Occipital lobe (tissue), 1 donor: ENCODE measurements at regions not wholly inside any gene's neighbourhood (a gene's known extent, or its start where the extent isn't known, plus 50 kb on each side); places are given as distances from the start of the nearest gene placed in this dataset.
"Not testable (repeated sequence)": the region's sequence is repeated elsewhere in the genome, so short reads cannot be mapped to it uniquely, and the experiment has no call there.

Source experiments
- DNase-seq: peaks from one replicate; lab custom pipeline; 2025; lab: John Stamatoyannopoulos, UW

DNA sequence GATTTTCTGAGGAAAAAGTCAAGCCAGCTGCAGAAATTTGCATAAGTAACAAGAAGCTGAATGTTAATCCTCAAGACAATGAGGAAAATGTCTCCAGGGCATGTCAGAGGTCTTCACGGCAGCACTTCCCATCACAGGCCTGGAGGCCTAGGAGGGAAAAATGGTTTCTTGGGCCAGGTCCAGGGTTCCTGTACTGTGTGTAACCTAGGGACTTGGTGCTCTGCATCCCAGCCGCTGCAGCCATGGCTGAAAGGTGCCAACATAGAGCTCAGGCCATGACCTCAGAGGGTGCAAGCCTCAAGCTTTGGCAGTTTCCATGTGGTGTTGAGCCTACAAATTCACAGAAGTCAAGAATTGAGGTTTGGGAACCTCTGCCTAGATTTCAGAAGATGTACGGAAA is 144.1 kb downstream of the AKR1D1 start:
- DNase-seq = not testable (repeated sequence)

DNA sequence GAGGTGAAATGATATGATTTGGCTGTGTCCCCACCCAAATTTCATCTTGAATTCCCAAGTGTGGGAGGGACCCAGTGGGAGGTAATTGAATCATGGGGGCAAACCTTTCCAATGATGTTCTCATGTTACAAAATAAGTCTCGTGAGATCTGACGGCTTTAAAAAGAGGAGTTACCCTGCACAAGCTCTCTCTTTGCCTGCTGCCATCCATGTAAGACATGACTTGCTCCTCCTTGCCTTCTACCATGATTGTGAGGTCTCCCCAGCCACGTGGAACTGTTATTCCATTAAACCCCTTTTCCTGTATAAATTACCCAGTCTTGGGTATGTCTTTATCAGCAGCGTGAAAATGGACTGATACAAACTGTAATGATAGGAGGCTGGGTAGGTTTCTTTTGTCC is 145.1 kb downstream of the AKR1D1 start:
- DNase-seq = not testable (repeated sequence)

DNA sequence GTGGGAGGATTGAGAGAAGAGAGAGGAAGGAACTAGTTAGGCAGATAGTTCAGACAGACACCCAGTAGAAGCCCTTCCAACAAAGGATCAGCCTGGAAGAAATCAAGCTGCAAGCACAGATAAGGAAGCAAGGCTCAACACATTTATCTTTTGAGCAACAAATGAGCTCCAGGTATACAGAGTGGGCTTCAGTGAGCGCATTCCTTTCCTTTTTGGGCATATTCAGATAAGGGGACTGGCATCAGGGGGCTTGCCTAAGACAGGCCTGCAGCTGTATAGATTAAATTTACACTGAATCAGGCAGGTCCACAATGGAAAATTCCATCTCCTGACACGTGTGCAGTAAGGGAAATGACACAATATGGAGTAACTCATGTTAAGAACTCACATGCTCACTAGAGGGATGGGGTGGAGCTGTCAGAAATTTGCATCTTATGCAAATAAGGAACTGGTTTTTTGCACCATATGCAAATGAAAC is 147.2 kb downstream of the AKR1D1 start:
- DNase-seq = no peak

DNA sequence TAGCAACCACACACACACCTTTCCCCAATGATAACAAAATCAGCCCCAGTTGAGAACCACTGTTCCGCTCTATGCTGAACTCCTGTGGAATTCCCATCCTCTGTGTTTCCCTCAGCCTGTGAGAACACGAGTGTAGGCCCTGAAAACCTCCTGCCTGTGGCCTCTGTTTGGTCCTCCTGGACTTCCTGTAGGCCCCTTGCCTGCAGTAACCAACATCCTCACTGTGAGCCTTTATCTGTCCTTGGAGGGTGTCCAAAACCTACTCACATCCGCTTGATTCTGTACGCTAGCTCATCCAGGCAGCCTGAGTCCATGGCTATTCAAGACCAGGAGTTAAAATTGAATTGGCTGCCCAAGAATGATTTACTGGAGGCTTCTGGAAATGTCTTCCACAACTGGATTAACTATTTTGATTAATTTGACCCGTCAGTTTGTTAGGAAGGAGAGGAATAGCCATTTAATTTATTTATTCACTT is 149.8 kb downstream of the AKR1D1 start:
- no peak for DNase-seq

DNA sequence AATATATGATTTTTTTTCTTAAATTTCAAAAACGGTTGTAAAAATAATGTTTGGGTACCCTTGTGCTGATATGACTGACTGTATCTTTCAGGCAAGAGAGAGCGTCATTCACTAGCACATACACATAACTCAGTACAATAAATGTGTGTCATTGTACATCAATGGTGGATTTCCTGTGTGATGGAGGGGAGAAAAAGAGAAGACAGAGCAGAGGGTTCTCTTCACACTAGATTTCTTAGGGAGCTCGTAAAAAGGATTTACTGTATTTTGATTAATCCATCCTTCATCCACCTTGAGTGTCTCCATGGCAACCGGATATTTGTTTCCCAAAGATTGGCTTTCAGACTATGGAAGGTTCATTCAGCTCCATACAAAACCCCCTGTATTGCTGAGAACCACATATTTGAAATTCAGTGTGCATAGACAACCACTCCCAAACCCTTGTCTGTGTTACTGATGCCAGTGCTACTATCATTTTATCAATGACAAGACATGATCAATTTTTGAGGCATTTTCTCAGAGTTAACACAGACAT is 150.6 kb downstream of the AKR1D1 start:
- no peak for DNase-seq

DNA sequence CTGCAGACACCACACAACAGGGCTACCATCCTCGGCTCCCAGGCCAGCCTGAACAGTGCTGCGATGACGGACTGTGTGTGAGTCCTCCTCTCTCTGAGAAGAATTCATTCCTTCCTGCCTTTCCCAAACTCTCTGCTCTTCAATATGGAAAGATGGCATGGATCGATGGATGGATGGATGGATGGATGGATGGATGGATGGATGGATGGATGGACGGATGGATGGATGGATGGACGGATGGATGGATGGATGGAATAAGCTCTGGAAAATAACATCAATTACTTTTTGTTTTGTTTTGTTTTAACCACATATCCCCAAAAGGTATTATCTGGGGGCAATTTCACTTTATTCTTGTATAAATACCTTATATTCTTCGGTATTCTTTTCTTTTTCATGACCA is 151.9 kb downstream of the AKR1D1 start:
- no peak for DNase-seq

DNA sequence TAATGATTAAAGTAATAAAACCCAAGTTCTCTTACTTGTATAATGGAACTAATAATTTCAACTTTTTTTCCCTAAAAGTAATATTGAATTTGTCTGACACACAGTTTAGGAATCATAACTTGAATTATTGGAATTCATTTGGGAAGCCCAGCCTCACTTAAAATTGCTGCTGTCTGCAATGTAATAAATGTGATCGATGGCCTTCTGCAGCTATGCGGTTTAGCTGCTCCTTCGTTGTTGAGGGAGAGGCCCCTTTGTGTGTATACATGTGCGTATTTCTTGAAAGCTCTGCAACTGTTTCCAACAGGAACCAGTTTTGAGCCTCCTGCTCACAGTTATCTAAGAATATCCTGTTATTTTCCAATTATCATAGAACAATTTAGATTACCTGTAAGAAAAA is 152.5 kb downstream of the AKR1D1 start:
- DNase-seq = no peak

DNA sequence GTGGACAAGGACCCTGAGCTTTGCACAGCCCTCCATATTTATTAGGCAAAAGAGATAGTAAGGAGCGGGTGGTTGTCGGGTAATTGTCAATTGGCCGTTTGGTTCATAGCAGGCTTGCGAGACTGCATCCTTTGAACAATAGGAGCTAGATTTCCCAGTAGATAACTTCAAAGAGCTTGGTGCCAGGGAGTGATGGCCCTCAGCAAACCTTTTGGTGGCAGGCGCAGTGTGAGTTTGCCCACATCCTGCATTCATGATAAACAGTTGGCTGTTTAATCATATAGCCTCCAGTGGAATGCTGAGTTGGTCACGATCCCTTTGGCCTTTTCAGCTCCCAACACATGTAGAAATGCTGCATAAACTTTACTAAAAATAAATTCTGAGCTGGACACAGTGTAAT is 156.9 kb downstream of the AKR1D1 start:
- no peak for DNase-seq

DNA sequence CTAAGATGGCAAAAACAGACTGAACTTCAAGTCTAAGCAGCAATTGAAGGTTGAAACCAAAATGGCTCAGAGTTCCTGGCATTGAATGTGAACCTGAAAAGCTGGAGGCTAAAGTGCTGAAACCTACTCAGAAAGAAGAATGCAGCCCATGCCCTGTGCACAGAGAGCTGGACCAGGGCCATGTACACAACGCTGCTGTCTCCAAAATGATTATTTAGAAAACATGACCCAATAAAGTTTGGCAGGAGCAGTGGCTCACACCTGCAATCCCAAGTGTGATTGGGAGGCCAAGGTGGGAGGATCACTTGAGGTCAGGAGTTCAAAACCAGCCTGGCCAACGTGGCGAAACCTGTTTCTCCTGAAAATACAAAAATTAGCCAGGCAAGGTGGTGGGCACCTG is 158.9 kb downstream of the AKR1D1 start:
- DNase-seq = no peak

DNA sequence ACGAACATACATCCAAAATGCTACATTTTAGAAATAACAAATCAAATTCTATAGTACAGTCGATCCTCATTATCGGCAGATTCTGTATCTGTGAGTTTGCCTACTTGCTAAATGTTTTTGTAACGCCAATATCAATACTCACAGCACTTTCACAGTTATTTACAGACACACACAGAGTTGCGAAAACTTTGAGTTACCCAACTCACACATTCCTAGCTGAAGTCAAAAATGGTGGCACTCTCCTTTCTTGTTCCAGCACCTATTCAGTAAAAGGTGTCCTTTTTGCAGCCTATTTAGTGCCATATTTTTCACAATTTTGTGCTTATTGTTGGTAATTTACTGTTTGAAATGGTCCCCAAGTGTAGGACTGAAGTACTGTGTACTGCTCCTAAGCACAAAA is 161.7 kb downstream of the AKR1D1 start:
- DNase-seq = no peak

DNA sequence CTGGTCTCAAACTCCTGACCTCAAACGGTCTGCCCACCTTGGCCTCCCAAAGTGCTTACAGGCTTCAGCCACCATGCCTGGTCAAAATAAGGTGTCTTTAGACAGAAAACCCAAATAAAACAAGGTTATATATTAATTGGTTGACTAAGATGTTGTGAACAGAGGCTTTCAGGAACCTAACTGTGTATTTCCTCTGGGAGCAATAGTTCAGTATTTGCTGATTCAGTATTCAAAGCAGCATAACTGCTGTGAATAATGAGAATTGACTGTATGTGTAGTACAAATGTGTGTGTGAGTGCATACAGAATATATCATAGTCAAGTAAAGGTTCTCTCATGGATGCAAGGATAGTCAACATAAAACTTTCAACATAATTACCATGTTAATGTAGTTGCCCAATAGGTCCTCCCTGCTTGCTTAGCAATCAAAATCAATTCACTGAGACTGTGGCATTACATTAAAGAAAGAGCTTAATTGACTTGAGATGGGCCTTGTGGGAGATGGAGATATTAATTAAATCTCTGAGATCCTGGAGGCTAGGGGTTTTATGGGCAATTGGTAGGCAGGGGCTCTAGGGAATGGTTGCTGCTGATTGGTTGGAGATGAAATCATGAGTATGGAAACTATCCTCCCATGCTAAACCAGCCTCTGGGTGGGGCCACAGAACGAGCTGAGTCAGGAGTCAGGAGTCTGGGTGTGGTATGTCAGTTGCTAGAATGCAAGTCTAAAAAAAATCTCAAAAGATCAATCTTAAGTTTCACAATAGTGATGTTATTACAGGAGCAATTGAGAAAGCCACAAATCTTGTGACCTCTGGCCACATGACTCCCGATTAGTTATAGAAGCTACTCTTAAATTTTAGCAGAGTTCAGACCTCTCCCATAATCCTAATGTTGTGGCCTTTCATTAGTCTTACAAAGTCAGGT is 162.7 kb downstream of the AKR1D1 start:
- no peak for DNase-seq

DNA sequence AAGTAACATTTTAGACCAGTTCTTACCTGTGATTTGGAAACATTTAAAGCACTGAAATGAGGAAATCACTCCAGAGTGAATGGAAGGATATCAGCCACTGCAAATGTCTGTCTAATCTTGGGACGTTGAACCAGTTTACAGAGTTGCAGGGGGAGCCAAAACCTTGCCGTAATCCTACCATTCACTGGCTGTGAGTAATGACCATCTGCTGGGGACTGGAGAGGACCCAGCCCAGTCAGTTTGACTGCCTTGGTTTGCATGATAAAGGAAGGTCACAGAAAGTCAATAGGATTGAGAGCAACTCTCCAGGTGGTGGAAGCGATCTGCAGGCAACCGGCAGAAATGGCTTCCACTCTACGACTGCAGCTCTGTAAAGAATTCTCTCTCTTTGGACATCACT is 167.2 kb downstream of the AKR1D1 start:
- DNase-seq = no peak

DNA sequence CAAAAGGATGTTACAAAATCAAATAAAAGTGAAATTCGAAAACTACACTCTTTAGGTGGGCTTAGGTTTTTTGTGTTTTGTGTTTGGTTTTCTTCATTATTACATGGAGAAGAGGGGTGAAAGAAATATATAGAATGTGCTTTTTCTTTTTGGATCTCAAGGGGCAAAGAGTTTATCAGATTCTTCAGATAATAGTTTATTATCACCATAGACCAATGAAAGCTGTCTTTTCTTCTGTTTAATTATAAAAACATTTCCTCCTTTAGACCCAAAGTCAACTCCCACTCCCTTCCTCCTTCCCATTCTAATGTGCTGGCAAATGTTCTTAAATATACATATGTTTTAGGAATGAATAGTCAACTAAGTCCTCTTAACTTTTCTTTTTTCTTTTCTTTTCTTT is 167.6 kb downstream of the AKR1D1 start:
- DNase-seq = no peak

DNA sequence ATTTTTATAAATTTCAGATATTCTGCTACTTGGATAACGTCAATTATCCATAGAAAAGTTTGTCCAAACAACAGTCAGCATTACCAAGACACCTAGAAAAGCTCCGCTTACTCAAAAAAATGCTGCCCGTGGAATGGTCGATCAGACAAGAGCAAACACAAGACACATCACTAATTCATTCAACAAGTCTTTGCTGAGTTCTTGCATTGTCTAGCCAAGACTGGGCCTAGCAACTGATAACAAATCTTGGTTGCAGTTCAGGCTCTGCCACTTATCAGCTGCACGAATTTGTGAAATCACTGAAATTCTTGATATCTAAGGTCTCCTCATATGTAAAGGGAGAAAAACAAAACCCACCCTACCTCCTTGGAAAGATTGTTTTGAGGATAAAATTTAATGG is 168.3 kb downstream of the AKR1D1 start:
- DNase-seq = no peak

DNA sequence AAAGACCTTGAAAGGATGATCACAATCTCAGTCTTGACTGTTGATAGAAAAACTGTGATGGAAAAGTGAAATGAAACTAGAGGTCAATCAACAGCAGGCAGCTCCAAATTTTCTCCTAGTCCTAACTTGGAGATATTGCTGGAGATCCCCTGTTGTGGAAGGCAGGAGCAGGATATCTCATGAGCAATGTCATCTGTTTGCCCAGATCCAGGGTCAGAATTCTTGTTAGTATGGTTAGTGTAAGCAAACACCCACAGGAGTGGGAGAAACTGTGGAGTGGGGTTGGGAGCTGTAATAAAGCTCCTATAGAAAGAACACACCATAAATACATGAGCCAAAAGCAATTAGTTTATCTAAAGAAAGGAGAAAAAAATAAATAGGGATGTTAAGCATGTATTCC is 169.0 kb downstream of the AKR1D1 start:
- no peak for DNase-seq

DNA sequence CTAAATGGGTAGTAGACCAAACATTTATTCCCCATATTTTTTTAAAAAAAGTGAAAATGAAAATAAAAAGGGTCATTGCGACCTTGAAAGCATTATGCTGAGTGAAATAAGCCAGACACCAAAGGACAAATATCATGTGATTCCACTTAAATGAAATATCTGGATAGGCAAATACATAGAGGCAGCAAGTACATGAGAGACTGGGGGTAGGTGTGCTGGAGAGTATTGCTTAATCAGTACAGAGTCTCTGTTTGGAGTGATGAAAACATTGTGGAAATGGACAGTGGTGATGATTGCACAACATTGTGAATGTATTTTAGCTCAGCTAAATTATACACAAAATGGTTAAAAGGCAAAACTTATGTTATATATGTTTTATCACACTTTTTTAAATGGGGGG is 169.4 kb downstream of the AKR1D1 start:
- no peak for DNase-seq

DNA sequence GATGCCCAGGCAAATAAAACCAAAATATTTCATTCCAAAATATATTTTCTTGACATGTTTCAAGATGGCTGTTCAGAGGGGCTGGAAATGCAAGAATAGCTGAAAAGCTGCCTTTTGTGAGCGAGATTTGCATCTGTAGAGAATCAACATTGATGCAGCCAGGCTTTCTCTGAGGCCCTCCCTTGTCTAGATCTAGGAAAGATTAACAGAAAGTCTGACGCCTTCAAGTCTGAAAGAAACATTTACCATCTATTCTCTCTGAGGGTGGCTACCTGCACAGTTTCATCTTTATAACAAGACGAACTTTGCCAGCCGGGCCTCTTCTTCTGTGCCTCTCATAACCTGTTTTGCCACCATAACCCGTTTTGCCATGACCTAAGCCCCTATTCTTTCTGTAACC is 170.2 kb downstream of the AKR1D1 start:
- no peak for DNase-seq

DNA sequence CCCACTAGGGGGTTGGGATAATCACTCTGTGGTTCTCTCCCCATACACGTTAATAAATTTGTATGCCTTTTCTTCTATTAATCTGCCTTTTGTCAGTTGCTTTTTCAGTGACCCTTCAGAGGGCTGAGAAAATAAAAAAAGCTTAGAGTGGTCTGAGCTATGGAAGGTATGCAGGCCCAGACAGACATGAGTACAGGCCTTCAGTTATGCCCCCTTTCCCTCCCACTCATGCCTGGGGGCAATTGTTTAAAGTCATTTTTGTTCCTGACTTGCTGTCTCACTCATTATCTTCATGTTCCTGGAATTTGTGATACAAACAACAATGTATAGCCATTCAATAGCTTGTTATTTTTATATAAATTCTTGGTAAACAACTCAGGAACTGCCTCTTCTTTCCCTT is 170.8 kb downstream of the AKR1D1 start:
- no peak for DNase-seq

DNA sequence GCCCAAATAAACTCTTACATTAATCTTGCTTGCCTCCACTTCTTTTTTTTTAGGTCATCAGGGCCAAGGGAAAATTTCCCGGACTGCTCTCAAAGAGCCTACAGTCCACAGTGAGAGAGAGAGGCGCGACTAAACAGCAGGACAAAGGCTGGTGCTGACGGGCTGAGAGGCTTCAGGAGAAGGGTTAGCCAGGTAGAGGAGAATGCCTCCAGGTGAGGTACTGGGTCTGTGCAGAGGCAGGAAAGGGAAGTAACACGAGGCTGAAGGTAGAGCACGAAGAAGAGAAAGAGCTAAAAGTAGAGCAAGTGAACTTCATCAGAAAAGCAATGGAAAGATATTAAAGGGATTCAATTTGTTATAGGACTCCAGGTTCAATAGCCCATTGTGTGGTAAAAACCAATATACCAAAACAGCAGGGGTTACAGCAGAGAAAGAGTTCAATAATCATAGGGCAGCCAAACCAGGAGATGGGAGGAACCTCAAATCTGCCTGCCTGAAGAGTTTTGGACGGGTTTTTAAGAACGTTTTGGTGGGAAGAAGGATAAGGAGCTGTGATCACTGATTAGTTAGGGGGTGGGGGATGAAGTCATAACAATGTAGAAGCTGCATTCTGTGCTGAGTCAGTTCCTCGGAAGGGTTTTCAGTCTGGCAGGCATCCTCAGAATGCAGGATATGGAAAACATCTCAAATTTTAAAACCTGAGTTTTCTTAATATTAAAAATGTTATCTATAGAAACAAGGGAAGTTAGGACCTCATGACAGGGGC is 171.5 kb downstream of the AKR1D1 start:
- no peak for DNase-seq

DNA sequence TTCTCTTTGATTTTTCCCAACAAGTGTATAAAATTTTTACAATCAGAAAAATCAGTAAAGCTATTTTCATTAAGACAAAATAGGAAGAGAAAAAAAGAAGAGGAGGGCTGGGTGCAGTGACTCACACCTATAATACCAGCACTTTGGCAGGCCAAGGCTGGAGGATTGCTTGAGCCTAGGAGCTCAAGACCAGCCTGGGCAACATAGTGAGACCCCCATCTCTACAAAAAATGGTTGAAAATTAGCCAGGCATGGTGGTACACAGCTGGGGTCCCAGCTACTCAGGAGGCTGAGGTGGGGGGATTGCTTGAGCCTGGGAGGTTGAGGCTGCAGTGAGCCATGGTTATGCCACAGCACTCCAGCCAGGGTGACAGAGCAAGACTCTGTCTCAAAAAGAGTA is 172.3 kb downstream of the AKR1D1 start:
- no peak for DNase-seq

DNA sequence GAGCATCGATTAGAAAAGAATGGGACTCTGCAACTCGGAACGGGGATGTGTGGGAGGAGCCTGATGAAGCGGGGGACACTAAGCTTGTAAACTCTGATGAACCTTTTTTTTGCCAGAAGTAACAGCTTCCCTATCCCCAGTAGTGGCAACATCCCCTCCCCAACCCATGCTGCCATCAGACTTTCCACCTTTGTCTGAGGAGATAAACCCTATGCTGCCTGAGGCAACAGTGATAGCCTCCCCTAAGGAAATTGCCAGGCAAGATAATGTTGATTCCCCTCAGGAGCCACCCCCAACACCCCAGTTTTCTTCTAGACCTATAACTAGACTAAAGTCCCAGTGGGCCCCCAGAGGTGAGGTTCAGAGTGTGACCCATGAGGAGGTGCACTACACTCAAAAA is 173.7 kb downstream of the AKR1D1 start:
- no peak for DNase-seq

DNA sequence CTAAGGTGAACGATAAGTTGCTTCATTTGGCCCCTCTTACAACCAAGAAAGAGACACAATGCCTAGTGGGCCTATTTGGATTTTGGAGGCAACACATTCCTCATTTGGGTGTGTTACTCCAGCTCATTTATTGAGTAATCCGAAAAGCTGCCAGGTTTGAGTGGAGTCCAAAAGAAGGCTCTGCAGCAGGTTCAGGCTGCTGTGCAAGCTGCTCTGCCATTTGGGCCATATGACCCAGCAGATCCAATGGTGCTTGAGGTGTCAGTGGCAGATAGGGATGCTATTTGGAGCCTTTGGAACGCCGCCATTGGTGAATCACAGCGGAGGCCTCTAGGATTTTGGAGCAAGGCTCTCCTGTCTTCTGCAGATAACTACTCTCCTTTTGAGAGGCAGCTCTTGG is 176.4 kb downstream of the AKR1D1 start:
- DNase-seq = not testable (repeated sequence)
